ENCODE measurements at regions not wholly inside any gene's neighbourhood (a gene's known extent, or its start where the extent isn't known, plus 50 kb on each side); places are given as distances from the start of the nearest gene placed in this dataset.
"Not testable (repeated sequence)": the region's sequence is repeated elsewhere in the genome, so short reads cannot be mapped to it uniquely, and the experiment has no call there.

DNA sequence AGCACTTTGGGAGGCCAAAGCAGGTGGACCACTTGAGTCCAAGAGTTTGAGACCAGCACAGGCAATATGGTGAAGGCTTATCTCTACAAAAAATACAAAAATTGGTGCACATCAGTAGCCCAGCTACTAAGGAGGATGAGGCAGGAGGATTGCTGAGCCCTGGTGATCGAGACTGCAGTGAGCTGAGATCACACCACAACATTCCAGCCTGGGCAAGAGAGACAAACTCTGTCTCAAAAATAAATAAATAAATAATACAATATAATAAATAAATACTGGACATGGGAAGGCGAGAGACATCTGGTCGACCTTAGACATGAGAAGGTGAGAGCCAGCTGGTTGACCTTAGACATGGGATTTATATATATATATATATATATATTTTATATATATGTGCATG, 119.8 kb upstream of the SLC38A4 start:
- DNase-seq (ENCODE audit: low spot score) = no peak

DNA sequence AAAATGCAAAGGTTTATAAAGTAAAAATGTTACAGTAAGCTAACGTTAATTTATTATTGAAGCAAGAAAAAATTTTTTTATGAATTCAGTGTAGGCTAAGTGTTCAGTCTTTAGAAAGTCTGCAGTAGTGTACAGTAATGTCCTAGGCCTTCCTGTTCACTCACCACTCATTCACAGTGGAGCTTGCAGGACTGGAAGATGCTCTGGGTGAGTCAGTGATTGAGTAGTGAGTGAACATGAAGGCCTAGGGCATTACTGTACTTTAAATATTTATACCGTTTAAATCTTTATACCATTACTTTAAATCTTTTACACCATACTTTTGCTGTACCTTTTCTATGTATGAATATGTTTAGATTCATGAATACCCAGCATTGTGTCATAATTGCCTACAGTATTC, 120.3 kb upstream of the SLC38A4 start:
- no peak for DNase-seq (ENCODE audit: low spot score)

DNA sequence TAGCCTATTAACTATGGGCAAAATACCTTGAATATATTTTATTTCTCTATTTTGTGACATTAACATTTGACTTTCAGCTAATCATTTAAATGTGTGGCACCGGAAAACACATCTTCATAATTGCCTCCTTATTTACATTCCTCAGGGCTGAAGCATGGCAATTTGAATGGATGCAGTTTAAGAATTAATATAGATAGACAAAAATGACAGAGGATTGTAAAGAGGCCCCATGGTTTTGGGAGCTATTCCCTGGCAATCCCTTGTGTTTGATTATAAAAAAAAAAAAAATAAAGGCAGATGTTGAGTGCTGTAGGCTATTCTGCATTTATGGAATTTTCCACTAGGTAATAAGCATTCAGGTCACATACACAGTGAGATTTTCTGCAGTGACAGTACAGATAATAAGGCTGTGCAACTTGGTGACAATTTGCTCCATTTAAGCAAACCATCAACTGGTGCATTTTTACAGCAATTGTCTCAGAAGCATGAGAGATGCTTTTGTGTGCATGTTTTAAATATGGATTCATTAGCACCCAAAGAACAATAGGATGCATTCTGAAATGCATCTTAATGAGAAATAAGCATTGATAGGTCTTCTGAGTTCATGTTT, 123.2 kb upstream of the SLC38A4 start:
- no peak for DNase-seq (ENCODE audit: low spot score)

DNA sequence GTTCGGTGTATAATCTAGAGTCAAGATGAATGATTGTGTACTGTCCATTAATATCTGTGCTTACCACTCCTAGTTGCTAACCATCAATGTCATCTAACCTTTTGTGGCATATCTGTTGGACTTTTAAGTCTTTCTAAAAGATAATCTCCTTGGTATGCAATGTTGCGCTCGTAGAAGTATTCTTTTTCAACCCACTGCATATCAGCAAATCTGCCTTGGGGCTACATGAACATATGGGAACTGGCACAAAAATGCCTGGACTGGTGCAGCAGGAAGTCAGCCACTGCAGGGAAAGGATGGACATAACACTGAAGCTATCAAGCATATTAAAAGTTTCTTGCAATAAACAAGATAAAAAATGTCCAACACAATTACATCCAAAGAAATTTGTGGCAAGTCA, 124.3 kb upstream of the SLC38A4 start:
- DNase-seq (ENCODE audit: low spot score) = no peak

DNA sequence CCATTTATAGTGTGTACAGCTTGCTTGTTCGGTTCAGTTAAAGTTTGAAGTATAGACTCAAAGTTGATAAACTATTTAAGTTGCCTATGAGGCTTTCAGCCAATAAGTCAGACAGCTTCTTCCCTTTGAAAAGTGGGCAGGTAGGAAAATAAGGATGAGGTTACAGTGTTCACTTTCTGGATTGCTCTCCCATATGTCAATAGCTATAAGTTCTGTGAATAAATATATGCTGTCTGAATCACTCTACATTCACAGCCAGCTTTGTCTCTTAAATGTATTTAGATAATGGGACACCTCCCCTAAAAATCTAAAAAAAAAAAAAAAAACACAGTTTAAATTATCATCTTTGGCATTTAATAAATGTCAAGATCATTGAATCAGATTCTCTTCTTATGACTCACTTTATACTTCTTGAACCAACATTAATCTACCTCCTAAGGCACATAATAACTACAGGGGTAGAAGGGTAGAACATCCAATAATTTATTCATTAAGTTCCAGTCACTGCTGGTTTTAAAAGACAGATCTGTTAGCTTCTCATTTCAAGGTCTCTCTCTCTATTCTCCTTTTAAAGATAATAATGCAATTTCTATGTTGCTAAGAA, 126.4 kb upstream of the PCED1B start:
- DNase-seq (ENCODE audit: low spot score) = no peak

DNA sequence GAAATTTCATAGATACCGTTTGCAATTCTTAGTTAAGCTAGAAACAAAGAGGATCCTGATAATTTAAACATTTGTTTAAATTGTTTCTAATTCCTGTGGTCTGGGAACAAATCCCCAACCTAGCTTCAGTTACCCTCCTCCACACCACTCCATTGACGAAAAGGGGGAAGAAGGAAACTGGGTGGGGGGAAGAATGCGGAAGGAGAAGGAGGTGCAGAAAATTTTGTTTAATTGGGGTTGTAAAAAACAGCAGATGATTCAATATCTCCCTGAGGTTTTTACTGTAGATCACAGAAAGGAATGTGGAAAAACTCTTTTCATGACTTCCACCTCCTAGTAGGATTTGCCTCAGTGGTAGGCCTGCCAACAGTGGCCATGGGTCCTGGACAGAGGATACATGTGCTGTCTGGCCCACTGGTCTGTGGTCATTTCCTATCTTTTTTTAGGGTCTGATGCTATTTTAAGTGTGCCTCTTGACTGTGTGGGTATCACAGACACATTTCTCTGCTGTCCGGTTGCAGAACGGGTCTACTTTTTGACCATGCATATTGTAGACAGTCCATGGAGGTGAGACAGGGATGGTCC, 122.9 kb upstream of the PCED1B start:
- DNase-seq (ENCODE audit: low spot score) = no peak

DNA sequence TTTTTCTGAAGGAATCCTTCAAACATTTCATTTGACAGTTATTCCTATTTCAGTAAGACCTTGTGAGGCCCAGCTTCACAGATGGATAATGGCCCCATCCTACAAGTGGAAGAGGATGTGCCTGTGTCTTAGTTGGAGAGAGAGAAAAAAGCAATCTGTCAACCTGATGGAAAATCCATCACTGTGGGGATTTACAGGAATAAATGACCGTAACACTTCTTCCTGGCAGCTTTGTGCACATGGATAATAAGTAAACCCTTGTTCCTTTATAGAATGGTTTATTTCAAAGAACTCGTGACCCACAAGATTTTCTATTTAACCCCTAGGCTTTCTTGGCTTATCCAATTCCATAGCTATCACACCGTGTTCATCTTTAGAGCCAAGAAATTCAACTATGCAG, 121.4 kb upstream of the PCED1B start:
- DNase-seq (ENCODE audit: low spot score) = no peak

DNA sequence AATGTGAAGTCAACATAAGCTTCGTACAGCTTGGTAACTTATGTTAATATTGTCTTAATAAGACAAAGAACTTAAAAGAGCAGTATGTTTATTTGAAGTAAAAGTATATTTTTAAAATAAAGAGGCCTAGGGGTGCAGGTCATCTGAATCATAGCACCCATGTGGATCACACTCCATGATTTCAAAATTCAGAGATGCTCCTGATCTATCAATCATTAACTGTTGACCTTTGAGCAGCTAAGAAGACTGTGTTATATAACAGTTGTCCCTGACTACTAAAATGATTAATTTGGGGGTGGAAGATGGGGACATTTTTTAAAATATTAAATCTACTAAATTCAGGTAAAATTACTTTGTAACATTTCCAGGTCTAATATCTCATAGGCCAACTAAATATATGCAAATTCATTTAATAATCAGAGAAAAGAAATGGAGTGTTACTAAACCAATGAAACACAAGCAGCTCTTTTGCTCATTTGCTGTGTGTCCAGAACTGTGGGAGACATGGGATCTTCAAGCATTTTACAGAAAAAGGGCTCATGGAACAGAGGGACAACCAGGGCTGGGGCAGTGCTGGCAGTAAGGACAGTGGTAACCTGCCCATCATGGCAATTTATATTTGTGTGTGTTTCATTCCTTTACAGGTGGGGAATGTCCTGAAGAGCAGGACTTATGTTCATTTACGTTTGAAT, 120.7 kb upstream of the PCED1B start:
- DNase-seq (ENCODE audit: low spot score) = no peak

DNA sequence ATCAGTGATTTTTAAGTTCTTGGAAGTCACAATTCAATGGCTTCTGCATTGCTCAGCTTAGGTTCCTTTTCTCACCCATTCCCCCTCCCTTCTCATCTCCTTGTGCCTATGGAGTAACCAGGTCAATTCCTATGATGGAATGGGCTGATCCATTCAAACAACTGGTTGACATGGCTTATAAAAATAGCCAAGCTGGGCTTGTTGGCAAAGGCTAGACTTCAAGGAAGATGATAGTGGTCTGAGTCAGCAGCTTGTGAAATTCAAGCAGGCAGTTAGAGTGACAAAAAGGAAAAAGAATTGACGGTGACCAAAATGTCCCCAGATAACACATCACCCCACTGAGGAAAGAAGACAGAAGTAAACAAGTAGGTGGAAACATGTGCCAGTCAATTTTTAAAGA, 119.9 kb upstream of the PCED1B start:
- no peak for DNase-seq (ENCODE audit: low spot score)

DNA sequence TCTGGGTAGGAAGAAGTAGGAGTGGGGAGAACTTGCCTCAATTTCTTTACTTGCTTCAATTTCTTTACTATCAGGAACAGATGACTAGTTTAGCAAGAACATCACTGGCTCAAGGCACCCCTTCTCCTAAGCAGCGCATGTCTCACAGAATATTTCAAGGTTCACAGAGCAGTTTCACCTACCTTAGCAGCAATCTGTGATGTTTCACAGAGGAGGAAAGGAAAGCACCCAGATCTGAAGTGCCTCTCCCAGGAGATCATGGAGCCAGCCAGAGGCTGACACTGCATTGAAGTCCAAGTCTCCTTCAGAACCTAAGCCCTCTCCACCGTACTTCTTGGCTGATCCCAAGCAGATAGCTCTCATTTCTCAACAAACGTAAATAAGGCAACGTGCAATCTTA, 118.7 kb upstream of the PCED1B start:
- DNase-seq (ENCODE audit: low spot score) = no peak

DNA sequence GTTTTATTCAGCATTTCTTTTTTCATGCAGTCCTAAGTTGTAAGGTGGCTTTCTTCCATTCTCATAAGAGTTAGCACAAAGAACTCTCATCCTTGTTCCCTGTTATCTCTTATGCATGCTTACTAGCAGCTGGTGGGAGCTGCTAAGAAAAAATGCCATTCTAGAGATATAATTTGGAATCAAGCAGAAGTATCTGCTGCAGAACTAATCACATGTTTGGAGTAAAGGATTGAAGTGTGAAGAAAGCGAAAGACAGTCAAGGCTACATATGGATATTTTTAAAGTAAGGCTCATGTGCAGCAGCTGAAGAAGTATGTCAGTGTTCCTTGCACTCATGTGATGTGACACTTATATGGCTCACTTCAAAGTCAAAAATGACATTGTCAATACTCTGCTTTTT, 116.2 kb upstream of the PCED1B start:
- no peak for DNase-seq (ENCODE audit: low spot score)

DNA sequence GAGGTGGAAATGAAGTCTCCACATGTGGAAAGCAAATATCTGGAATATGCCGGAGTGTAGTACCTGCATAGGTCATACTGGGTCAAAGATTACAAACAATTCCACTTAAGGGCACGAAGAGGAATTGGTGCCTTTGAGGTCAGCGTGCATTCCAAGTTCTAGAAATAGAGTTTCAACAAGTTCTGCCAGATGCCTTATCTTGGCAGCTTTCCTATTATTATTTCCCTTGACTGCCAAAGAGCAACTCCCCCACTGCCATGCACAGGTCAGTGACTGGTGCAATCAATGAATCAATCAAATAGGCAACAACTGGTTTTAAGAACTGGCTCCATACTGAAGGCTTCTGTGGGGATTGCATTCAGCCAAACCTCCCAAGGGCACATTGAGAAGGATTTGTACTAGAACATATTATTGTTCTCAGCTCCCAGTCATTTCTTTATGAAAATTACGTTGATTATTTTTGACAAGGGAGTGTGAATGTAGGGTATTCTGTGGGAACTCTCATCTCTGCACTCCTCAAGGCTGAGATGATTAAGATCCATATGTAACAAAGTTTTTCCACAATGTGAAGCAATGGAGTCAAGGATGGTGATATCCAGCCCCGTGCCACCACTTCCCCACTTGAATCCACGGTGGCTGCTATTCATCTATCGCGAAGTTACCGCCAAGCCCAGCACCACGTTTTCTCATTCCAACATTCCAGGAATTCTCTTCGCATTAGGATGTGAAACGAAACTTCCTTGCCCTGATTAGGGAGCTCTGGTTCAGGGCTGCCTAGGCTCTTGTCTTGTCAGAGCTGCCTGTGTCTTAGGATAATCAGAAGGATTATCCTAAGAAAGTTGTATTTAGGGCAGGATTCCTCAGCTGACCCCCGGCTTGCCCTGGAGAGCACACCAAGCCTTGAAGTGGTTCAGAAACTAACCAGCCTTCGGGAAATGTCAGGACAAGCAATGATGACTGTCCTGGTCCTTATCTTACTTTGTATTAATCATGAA, 115.1 kb upstream of the PCED1B start:
- no peak for DNase-seq (ENCODE audit: low spot score)

DNA sequence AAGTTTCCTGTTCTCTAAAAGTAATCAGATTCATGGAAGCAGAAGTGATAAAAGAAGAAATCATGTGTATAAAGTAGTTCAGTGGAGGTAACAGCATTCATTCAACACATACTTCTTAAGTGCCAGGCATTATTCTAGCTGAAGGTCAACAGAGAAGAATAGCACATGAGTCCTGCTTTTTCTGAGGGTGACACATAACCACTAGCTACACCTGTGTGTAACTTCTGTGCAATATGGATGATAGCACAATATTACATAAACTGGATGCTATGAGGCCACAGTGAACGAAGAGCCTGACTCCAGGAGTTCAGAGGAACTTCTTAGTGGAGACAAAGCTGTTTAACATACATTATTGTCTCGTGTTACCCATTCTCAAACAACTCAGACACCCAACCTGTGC, 114.3 kb upstream of the PCED1B start:
- DNase-seq (ENCODE audit: low spot score) = no peak

DNA sequence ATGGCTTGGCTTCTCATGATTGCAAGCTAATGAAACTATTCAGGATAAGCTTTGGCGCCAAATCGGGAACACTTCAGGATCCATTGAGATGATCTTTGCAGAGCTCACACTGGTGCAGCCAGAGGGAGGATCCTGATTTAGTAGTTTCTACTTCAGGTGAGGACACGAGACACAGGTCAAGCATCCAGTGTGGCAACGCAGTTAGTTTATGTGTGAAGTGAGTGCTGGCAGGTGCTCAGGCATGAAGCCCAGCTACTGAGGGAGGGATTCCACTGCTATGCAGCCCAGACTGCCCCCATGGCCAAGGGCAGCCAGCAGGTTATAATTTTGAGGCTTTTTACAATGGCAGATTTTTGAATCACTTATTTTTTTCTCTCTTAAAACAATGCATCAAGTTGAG, 113.5 kb upstream of the PCED1B start:
- DNase-seq (ENCODE audit: low spot score) = no peak

DNA sequence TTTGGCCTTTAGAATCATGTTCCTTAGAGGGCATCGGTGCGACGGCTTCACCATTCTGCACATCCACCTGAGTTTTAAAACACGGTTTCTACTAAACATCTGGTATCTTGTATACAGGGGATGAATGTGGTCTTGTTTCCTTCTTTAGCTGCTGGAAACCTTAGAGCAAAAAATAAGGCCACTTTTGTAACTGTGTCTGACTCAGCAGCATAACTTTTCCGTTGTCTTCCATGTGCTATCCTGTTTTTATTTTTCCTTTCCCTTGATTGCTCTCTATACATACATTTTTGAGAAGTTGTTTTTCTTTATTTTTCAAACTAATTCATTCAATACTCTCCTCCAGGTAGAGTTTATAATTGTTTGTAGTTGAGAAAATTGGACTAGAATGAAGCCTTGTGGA, 108.8 kb upstream of the PCED1B start:
- DNase-seq (ENCODE audit: low spot score) = no peak

DNA sequence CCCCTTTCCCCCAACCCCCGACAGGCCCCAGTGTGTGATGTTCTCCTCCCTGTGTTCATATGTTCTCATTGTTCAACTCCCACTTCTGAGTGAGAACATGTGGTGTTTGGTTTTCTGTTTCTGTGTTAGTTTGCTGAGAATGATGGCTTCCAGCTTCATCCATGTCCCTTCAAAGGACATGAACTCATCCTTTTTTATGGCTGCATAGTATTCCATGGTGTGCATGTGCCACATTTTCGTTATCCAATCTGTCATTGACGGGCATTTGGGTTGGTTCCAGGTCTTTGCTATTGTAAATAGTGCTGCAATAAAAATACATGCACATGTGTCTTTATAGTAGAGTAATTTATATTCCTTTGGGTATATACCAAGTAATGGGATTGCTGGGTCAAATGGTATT, 105.5 kb upstream of the PCED1B start:
- DNase-seq (ENCODE audit: low spot score) = not testable (repeated sequence)

DNA sequence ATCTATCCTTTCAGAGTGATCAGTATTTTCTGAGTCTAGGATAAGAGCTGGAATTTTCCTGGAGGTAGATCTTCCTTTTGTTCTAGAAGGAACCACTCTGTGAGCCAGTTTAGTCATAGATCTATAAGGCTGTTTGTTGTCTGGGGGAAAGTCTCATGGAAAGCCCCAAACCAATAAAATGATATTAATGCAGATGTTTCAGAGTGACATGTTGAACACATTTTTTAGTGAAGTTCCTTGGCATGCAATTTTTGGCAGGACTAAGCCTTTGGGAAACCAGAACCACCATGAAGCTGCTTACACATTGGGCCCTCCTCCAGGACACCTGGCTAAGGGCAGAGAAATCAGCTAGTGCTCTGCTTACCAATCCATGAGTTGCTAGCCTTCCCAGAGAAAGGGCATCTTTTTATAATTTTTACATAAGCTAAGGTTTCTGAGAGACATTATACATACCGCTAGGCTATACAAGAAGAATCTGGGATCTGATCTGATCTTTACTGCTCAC, 101.5 kb upstream of the PCED1B start:
- no peak for DNase-seq (ENCODE audit: low spot score)

DNA sequence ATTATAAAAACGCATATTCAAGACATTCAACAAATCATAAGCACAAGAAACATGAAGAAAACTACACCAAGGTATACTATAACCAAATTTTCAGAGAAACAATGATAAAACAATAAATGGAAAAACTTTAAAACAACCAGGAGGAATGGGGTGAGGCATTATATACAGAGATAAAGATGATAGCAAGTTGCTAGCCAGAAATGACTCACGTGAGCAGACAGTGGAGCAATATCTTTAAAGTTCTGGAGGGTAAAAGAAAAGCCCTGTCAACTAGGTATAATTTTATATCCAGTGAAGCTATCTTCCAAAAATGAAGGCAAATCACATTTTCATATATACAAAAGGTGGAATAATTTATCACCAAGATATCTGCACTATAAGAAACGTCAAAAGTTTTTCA, 97.8 kb upstream of the PCED1B start:
- DNase-seq (ENCODE audit: low spot score) = no peak

DNA sequence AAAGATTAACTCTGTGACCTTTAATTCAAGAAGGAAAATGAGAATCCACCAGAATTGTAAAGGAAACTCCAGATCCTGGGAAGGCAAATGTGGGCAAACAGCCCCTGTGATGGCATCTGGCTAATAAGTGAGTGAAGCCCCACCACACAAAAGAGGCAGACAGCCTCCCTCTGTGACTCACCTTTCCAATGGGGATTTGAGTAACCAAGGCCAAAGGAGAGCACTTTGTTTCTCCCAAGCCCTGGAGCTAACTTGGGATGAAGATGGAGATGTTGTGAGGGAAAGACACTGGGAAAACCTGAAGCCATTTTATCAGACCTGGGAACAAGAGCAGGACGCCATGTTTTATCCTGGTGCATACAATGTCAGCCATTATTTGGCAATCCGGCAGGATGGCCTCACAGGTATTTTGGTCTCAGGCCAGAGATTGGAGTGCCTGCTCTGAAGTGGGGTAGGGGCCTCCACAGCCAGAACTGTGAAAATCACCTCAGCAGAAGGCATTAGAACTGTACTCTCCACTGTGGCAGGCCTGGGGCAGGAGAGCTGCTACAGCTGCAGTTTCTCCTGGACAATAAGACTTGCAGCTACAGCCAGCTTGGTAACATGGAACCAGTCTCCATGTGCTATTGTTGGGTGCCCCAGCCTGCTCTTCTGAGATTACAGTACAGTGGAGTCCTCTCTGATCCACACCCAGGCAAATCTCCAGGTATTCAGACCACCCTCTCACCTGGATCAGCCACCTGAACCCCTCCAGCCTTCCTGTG, 96.6 kb upstream of the PCED1B start:
- no peak for DNase-seq (ENCODE audit: low spot score)

DNA sequence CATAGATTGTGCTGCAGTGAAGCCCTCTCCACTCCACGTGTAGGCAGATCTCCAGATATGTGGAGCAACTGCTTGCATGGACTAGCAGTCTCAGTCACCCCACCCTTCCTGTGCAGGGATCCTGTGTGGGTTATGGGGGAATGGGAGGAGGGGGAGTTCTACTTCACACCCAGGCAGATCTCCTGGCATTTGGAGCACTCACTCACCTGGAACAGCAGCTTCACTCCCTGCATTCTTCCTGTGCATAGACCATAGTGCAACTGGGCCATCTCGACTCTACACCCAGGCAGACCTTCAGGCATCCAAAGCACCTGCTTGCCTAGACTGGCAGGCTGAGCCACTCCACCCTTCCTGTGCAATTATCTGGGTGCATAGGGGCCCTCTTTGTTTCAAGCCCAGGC, 96.0 kb upstream of the PCED1B start:
- no peak for DNase-seq (ENCODE audit: low spot score)
